T-helper 2 cell (primary cell): ENCODE measurements at regions not wholly inside any gene's neighbourhood (a gene's known extent, or its start where the extent isn't known, plus 50 kb on each side); places are given as distances from the start of the nearest gene placed in this dataset.

Experiments used
- DNase-seq, 5 experiments: peaks; one replicate each; pipeline versions ENCODE4 v3.0.0 to v3.0.0-alpha.2; 2012 to 2022

- DNase-seq: no peak
These were observed 53.7 kb downstream of the RPS12 start for GRCh38 chr6:132868057-132868456.

- DNase-seq: peak in 1 of 5 experiments; percentile 12
These were observed 58.6 kb downstream of the RPS12 start for GRCh38 chr6:132872923-132873322.

DNA sequence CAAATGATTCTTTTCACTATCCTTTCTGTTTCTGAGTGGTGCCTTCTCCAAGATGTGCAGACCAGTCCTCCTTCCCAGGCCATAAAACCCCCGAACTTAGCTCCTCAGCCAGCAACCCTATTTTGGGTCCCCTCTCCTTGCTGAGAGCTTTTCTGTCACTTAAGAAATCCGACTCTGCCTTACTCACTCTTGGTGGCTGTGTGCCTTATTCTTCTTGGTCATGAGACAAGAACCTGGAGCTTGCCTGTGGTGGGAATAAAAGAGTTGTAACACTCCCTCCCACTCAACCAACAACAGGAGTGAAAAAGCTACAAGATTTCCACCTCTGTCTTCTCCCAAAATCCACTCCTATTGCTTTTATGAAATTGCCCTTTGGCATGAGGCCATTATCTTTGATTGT is 62.6 kb downstream of the RPS12 start:
- DNase-seq: no peak

DNA sequence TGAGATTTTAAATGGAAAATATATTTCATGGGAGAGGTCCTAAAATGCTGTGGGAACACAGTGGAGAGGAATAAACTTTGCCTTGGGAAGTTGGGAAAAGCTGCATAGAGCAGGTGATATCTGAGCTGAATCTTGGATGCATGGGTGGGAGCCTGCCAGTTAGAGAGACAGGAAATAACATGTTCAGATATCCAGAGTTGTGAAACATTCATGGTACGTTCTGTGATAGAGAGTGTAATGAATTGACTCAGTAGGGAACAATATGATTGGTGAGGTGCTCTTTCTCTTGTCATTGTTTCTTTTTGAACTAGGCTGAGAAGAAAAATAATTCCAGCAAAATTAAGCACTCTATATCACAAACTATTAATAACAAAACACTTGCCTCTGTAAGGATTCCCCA is 72.8 kb downstream of the RPS12 start:
- DNase-seq: peak in 1 of 5 experiments; percentile 26

DNA sequence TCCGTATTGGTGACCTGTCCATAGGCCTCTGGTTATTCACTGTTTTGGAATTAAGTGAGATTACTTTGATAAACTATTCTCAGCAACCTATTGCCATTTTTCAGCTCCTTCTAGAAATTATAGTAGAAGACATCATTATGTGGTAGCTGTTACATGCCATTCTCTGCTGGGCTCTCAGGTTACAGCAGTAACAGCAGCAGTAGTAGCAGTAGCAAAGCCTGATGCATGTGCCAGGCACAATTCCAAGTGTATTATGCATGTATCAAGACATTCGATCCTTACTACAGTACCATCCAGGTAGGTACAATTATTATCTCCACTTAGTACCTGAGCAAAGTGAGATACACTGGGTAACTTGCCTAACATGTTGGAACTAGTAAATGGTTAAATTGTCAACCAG is 74.3 kb downstream of the RPS12 start:
- no peak for DNase-seq

DNA sequence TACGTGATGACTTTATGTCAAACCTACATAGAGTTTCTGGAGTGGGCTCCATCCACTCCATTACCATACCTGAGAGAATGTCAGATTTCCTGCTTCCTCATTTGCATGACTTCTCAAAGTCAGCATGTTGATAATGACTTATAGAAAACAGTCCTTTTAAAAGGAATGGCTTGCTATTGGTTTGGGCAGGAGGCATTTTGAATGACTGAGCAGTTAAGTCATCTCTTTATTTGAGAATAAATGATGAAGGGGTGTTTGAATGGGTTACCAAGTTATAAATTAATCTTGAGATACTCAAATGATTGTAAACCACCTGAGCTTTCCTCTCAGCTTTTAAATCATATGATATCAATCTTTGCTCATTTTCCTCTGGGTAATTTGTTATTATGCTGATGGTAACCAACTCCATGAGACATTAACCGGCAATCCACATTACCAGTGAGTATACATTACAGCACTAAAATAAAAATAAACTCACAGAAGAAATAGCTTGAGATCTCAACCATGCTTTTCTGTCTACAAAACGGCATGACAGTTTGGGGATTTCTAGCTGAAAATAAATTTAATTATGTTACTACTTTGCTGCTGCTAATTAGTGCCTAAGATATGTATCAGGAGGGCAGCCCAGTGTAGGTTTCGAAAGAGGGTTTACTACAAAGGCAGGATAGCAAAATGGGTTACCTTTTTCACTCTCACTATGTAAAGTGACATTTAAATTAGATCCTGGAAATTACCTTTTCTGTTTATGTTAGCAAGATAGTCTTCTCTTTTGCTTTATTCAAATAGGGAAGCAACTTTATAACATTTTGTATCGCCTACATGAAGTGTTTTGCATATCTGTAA is 78.8 kb downstream of the RPS12 start:
- DNase-seq: peak in 1 of 5 experiments; percentile 31

DNA sequence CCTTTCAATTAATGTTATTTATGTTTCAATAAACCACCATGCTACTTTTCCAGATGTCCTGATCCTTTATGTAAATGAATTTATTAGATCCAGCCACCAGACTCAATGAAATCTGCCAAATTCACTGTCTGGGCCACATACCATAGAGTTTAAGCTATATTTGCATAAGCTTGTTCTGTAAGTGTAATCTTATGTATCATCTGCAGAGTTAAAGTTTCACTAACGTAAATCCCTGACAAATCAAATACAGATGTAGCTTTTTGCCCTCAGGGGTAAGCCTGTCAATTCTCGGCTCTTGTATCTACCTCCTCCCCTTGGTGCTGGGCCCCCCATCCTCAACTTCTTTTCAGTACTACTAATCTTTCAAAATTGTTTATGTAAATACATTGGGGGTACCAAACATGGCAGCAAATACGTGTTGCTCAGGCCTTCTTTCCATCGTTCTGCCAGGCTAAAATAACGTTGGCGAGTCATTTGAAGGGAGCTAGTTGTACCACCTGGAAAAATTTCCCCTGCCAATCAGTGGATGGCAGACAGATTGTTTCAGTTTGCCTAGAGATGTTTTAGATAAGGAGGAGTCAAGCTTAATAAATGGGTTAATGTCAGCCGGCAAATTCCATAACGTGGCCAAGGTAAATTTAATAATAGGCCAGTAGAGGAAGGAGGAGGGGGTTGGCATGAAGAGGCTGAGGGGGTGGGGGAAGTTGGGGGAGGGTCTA is 79.6 kb downstream of the RPS12 start:
- DNase-seq: peak in 1 of 5 experiments; percentile 39

DNA sequence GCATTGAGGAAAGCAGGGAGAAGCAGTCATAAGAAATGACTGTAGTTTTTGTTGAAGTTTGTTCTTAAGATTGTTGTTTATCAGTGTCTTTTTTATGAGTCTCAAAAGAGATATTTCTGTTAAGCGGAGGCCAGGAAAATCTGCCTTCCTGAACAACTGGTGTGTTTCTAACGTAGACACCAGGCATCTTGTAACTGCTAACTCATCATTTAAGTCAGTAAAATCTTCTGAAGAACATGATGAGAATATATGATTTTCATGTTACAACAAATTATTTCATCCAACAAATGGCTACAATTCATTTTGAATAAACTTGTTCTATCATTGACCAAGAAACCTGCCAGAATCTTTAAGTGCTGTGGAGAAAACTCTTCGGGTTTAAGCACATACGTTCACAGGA is 84.0 kb downstream of the RPS12 start:
- no peak for DNase-seq

DNA sequence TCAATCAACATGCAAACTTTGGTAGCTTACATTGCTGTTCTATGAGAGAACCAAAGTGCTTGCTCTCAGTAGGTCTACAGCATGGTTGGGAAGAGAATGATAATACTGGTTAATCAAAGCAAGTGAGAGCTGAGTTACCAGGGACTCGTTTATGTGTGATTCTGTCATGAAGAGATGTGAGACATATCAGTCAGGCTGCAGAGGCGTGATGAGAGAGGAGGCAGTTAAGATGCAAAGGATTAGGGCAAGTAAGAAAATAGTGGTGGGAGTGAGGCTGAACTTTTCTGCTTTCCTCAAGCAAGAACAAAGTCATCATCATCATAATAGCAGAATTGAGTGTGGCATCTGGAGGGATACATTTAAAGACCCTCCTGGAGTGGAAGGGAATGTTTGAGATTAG is 86.5 kb downstream of the RPS12 start:
- no peak for DNase-seq

DNA sequence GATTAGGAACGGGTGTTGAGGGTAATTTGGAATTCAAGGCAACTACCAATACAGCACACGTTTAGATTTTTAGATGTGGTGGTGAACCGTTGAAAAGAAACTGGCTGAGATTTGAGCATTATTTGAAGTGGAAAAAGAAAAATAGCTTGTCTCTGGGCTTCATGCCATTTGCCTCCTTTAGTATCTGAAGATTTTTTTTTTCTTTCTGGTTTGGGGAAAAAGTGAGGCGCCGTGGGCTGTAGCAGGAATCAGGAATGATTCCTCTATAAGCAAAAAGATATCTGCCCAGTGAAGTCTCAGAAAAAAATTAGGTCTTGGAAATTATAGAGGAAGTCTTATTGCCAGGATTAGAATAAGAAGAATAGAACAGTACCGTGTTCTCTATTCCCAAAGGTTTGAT is 88.5 kb downstream of the RPS12 start:
- no peak for DNase-seq

- DNase-seq: no peak
These were observed 92.9 kb downstream of the RPS12 start for GRCh38 chr6:132907231-132907630.

- DNase-seq: no peak
These were observed 93.5 kb downstream of the RPS12 start for GRCh38 chr6:132907914-132908313.

DNA sequence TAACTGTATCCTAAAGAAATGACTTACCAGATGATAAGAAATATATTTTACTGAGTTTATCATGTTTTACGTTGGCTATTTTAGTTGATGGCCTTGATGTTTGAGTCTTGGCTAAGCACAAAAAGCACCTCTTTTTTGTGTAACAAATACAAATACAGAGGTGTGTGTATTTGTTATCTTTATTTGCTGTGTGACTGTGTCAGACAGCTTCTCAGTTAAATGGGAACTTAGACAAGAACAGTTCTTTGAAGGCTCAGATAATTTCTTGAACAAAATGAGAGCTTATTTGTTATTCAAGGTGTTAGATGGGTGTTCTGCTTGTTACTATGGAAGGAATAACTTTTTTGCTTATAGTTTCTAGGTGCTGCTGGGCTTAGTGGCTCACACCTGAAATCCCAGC is 95.4 kb downstream of the RPS12 start:
- DNase-seq: no peak

GRCh38 chr6:132910759-132911158 is 96.4 kb downstream of the RPS12 start:
- DNase-seq: no peak

- no peak for DNase-seq
These were observed 104.9 kb downstream of the RPS12 start for GRCh38 chr6:132919045-132919860.

DNA sequence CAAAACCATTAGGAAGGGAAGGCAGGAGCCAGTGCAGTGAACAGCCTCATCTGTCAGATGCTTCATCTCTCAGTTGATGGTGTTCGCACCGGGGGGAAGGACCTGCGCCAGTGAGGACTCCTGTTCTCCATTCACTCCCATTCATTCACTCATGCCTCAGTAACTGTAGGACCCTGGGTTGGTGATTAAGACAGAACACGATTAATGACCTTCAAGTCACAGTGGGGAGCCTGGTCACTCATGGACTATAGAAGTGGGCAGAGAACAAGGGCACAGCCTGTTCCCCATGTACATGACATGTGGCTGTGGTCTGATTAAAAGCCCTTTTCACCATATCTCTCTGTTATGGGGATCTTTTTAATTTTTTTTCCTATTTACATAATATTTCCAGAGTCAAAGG is 113.3 kb downstream of the RPS12 start:
- DNase-seq: no peak

DNA sequence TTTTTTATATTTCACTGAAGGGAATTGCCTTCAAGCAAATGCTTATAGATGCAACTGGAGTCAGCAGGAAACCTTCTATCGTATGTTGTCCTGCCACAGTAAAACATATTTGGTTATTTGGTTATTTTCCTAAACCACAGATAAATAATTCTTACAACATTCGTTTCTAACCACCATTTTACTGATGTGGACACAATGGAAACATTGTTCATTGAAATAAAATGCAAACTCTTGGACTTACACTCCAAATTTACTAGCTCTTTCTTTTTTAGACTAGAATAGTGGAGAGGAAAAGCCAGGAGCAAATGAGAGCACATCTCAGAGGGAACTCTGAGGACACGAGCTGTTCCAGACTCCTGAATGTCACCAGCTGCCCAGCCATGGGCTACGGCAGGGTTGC is 114.8 kb downstream of the RPS12 start:
- no peak for DNase-seq

- no peak for DNase-seq
These were observed 116.9 kb downstream of the RPS12 start for GRCh38 chr6:132931313-132931712.

DNA sequence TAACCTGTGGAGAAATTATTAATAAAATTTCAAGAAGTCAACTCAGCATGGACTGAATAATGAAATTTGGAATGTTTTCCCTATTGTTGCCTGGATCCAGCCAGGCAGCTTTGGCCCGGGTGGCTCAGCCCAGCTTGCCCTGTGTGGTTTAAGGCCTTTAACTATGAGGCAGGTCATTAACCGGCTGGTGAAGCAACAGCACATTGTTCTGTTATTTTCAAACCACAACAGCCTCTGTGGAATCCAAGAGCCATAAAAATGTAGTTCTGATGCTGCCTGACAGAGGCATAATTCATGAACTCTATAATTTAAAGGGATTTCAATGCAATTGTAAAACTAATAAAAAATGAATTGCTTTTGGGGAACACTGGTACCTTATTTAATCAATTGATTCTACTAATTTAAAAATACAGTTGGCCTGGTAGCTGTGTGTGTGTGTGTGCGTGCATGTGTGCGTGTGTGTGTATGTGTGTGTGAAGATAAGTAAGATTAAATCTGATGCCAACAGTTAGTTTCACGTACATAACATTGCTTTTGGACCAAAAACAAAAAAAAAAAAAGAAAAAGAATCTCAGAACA is 117.7 kb downstream of the RPS12 start:
- peak in 1 of 5 experiments; percentile 5 for DNase-seq

GRCh38 chr6:132932588-132932987 is 118.2 kb downstream of the RPS12 start:
- DNase-seq: no peak

GRCh38 chr6:132933090-132933489 is 118.7 kb downstream of the RPS12 start:
- no peak for DNase-seq

DNA sequence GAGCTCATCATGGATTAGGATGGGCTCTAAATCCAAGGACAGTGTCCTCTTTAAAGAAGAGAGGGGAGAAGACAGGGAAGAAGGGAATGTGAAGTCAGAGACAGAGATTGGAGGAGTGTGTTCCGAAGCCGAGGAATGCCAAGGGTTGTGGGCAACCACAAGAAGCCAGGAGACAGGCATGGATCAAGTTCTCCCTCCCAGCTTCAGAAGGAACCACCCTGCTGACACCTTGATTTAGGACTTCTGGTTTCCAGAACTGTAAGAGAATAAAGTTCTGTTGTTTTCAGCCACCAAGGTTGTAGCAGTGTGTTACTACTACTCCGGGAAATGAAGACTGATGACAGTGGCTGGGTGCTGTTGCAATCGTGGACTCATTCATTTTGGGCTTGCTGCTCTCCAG is 120.1 kb downstream of the RPS12 start:
- DNase-seq: no peak

DNA sequence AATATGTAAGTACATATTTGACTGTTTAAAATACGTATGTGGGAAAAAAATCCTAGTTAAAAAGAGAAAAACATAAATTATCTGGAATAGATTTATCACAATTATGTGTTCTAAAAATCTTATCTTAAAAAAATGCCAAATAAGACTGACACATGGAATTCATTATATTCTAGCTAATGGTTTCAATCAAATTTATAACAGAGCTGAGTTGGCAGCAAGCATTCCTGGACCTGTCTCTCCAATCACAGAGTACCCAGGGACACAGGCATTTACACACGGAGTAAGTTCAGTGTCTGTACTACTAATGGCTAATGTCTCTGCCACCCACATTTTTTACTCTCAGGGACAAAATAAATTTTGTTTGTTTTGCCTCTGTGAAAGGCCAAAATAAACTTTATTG is 122.3 kb downstream of the RPS12 start:
- DNase-seq: no peak
